ENCODE measurements at regions not wholly inside any gene's neighbourhood (a gene's known extent, or its start where the extent isn't known, plus 50 kb on each side); places are given as distances from the start of the nearest gene placed in this dataset.

DNA sequence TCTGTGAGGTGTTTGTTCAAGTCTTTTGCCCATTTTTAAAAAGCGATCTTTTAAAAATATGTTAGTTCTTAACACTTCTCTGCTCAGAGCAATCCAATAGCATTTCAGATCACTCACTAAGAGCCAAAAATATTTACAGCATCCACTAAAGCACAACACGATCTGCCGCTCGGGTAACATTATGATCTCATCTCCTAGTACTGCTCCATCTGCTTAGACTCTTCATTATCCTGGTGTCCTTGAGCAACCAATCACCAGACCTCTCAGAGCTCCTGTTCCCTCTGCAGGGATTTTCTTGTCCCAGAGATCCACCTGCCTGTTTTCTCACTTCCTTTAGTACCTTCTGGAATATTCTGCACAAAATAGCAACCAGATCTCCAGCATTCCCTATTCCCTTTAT is 235.3 kb upstream of the ESRRG start:
- no peak for DNase-seq
- H3K9me3 ChIP-seq: no peaks in the 10 kb centered on the region
- no peak overlapping the region for H3K4me3 ChIP-seq
- TF ChIP-seq, protein P1, sequence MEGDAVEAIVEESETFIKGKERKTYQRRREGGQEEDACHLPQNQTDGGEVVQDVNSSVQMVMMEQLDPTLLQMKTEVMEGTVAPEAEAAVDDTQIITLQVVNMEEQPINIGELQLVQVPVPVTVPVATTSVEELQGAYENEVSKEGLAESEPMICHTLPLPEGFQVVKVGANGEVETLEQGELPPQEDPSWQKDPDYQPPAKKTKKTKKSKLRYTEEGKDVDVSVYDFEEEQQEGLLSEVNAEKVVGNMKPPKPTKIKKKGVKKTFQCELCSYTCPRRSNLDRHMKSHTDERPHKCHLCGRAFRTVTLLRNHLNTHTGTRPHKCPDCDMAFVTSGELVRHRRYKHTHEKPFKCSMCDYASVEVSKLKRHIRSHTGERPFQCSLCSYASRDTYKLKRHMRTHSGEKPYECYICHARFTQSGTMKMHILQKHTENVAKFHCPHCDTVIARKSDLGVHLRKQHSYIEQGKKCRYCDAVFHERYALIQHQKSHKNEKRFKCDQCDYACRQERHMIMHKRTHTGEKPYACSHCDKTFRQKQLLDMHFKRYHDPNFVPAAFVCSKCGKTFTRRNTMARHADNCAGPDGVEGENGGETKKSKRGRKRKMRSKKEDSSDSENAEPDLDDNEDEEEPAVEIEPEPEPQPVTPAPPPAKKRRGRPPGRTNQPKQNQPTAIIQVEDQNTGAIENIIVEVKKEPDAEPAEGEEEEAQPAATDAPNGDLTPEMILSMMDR (IDR thresholded peaks at IDR 0.05): no peak
- no peaks in the 10 kb centered on the region for H3K27me3 ChIP-seq
- no peaks in the 10 kb centered on the region for H3K36me3 ChIP-seq
- H3K27ac ChIP-seq: no peak overlapping the region
- intact Hi-C loops (cut with DNase I; ENCODE audit: low total_unique reads): no loop called here
- no peaks in the 10 kb centered on the region for H3K4me1 ChIP-seq

DNA sequence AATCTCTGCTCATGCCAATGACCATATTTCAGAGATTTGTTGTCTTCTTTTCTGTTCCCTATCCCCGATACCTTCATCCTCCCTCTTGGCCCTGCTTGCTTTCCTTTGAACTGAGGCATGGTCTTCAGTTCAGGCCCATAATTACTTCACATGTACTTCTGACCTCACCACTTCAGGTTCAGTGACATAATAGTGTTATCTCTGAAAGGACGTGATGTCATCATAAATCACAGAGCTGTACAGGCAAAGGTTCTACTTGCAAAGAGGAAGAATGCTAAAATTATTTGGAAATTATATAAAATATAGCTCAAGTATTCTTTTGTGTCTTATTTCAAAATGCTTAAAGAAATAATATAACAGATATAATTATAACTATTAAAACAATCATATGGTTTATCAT is 230.3 kb upstream of the ESRRG start:
- Histone ChIP-seq H3K4me3 (no peak overlapping the region), H3K27ac (no peak overlapping the region), H3K9me3 (no peaks in the 10 kb centered on the region), H3K4me1 (no peaks in the 10 kb centered on the region), H3K27me3 (no peaks in the 10 kb centered on the region), H3K36me3 (no peaks in the 10 kb centered on the region)
- no peak for DNase-seq
- TF ChIP-seq, protein P1 (IDR thresholded peaks at IDR 0.05): no peak
- intact Hi-C loops (cut with DNase I; ENCODE audit: low total_unique reads): no loop called here

DNA sequence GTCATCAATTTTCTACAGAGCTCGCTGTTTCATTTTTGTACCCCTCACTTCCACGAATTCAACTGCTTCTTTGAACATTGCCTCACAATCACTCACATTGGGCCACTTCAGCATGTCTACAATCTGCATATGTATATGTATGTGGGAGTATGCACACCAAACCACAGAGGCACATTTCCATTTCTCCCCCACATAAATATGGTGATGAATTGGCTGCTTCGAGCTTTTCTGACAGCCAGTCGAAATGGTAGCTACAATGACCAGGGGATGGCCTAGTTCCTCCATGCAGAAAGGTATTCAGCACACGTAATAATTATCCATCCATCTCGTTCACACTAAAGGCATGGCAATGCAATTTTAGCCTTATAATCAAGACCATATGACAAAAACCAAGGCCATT is 229.6 kb upstream of the ESRRG start:
- no peaks in the 10 kb centered on the region for H3K9me3 ChIP-seq
- H3K27me3 ChIP-seq: no peaks in the 10 kb centered on the region
- H3K27ac ChIP-seq: no peak overlapping the region
- TF ChIP-seq, protein P1 (IDR thresholded peaks at IDR 0.05): no peak
- intact Hi-C loops (cut with DNase I; ENCODE audit: low total_unique reads): no loop called here
- no peak for DNase-seq
- H3K4me1 ChIP-seq: no peaks in the 10 kb centered on the region
- H3K4me3 ChIP-seq: no peak overlapping the region
- no peaks in the 10 kb centered on the region for H3K36me3 ChIP-seq

DNA sequence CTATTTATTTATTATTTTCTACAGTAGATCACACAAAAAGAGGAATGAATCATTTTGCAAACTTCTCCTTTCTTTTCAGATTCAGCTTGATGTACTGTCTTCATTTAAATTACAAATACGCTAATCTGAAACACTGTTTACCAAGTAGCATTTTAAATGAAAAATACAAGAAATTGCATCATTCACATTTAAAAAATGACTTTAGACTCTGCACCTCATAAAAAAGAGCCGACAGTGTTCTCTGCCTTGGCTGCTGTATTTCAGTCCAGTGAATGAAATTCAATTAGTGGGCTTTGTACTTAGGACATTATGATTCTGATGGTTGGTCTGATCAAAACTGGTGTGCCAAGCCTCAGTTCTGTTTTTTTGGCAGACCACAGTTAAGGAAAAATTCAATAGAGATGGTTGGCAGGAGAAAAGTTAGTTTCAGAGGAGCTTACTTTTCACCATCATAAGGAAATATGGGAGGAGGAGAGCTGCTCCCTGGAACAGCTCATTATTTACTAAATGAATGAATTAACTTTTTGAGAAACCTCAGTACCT is 222.4 kb upstream of the ESRRG start:
- Histone ChIP-seq H3K4me3 (no peak overlapping the region), H3K27me3 (no peaks in the 10 kb centered on the region), H3K4me1 (no peaks in the 10 kb centered on the region), H3K36me3 (no peaks in the 10 kb centered on the region), H3K27ac (no peak overlapping the region), H3K9me3 (no peaks in the 10 kb centered on the region)
- intact Hi-C loops (cut with DNase I; ENCODE audit: low total_unique reads): no loop called here
- TF ChIP-seq, protein P1 (IDR thresholded peaks at IDR 0.05): no peak
- no peak for DNase-seq

DNA sequence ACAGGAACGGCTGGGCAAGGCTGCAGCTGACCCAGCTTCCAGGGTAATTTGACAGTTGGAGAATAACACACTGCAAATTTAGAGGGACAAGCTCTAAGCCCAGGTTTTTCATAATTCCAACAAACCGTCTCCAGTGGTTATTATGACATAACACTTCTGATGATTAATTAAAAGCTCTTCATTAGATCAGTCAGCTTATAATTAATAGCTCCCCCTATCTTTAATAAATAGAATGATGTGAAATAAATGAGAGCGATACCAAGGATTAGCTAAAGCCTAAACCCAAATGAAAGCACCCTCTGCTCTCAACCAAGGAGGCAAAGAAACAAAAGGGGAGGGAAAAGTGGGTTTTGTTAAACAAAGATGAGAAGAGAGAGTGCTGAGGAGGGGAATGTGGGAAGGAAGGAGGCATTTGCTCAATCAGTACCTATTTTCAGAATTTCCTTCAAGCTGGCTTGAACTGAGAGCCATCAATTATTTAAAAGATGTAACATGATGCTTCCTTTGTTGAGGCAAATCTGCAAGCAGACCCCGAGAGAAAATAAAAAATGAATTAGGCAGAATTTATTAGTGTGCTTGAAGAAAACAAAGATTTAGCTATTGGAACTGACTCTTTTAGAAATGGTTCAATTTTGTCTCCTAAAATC is 221.8 kb upstream of the ESRRG start:
- Histone ChIP-seq H3K9me3 (no peaks in the 10 kb centered on the region), H3K4me3 (no peak overlapping the region), H3K36me3 (no peaks in the 10 kb centered on the region), H3K27me3 (no peaks in the 10 kb centered on the region), H3K4me1 (no peaks in the 10 kb centered on the region), H3K27ac (no peak overlapping the region)
- intact Hi-C loops (cut with DNase I; ENCODE audit: low total_unique reads): no loop called here
- no peak for DNase-seq
- TF ChIP-seq, protein P1 (IDR thresholded peaks at IDR 0.05): no peak
